Ovary (tissue), 3 donors: ENCODE measurements at regions not wholly inside any gene's neighbourhood (a gene's known extent, or its start where the extent isn't known, plus 50 kb on each side); places are given as distances from the start of the nearest gene placed in this dataset.

Source experiments
- CTCF ChIP-seq, 3 donors: fragments of 450-650 bp in 2 of 3; fragments of 200-600 bp in 1 of 3; IDR thresholded peaks; one replicate each; pipeline versions ENCODE4 v1.5.1 to v1.8.0; 2016 to 2022; ENCODE audit warnings: antibody characterized with exemption in 3 of 3, mild to moderate bottlenecking in 1 of 3
- POLR2A ChIP-seq: fragments of 450-650 bp; IDR thresholded peaks from one replicate; pipeline ENCODE4 v1.6.1; 2017; ENCODE audit warnings: antibody characterized with exemption, mild to moderate bottlenecking, moderate library complexity
- donor health status: DM: no; HTN: no; CAD: no.

GRCh38 chr4:81828991-81829390 lies 357.3 kb upstream of the RASGEF1B start:
- TF ChIP-seq CTCF (IDR thresholded peaks at IDR 0.05), result no peak
- TF ChIP-seq POLR2A, result no peak
